ENCODE measurements at regions not wholly inside any gene's neighbourhood (a gene's known extent, or its start where the extent isn't known, plus 50 kb on each side); places are given as distances from the start of the nearest gene placed in this dataset.
"Not testable (repeated sequence)": the region's sequence is repeated elsewhere in the genome, so short reads cannot be mapped to it uniquely, and the experiment has no call there.

DNA sequence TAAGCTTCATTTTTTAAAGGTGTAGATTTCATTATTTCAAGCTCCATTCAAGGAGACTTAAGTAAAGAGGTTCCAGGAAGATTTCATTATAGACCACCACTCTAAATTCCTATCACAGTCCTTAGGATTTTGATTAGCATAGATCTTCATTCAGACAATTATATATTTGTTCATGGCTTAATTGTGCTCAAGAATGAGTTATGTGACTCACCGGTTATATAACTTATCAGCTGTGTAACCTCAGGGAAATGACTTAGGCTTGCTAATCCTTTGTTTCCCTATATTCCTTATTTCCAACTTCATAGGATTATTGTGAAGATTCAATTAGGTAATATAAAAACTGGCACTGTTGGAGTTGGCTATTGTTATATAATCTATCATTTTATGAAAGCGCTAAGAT, 632.8 kb upstream of the SPRY2 start:
- DNase-seq = no peak

DNA sequence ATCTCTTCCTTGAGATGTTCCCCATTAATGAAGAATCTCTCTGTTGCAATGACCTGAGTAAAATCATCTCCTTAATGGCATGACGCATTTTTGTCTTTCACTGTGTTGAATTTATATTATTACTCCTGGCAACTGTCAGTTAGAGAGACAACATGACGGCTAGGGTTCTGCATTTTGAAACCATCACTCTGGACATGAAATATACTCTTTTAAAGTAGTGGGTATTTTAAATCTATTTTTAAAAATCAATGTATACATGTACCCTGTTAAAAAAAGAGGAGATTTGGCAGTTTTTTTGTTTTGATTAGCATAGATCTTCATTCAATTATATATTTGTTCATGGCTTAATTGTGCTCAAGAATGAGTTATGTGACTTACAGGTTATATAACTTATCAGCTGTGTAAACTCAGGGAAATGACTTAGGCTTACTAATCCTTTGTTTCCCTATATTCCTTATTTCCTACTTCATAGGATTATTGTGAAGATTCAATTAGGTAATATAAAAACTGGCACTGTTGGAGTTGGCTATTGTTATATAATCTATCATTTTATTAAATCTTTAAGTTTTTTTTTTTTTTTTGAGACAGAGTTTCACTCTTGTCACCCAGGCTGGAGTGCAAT, 632.0 kb upstream of the SPRY2 start:
- DNase-seq = no peak

DNA sequence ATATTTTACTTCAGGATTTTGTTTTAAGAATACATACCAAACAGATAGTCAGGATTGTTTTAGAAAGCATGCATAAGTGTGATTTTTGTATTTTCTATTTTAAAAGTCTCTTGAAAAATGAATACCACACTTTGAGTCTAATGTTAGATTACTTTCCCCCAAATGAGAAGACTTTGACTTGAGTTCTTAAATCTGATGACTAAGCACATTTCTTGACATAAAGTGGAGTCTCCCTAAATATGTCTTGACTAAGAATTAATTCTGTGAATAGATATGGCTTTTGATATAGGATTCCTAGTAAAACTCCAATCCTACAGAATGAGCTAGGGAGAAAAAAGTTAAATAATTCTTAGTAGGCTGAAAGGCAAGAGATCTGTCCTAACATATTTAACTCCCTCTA, 624.2 kb upstream of the SPRY2 start:
- no peak for DNase-seq

DNA sequence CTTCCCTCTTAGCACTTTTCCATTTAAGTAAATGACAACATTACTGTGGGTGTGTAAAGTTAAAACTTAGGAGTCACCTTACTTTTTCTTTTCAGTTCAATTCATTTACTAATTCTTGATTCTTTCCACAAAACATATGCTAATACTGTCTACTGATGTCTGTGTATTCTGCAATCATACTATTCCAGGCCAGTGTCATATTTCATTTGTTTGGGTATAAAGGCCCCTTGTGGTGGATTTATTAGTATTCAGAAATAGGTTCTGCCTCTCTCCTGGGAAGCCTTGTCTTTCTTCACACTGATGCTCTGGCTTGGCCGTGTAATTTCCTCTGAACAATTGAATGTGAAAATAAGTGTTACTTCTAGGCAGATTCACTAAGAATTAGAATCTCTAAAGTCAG, 621.9 kb upstream of the SPRY2 start:
- no peak for DNase-seq

DNA sequence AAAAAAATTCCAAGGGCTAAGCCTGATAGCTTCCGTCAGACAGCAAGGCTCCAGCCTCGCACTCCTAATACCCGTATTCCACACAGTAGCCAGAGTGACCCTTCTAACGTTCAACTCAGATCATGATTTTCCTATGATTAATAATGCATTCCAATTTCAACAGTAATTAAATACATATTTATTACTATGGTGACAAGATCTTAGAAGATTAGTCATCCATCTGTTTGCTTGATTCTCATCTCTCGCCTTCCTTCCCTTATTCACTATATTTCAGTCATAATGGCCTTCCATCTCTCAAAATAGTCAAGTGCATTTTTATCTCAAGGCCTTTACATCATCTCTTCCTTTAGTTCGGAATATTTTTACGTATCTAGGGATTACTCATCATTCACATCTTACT, 621.2 kb upstream of the SPRY2 start:
- no peak for DNase-seq

DNA sequence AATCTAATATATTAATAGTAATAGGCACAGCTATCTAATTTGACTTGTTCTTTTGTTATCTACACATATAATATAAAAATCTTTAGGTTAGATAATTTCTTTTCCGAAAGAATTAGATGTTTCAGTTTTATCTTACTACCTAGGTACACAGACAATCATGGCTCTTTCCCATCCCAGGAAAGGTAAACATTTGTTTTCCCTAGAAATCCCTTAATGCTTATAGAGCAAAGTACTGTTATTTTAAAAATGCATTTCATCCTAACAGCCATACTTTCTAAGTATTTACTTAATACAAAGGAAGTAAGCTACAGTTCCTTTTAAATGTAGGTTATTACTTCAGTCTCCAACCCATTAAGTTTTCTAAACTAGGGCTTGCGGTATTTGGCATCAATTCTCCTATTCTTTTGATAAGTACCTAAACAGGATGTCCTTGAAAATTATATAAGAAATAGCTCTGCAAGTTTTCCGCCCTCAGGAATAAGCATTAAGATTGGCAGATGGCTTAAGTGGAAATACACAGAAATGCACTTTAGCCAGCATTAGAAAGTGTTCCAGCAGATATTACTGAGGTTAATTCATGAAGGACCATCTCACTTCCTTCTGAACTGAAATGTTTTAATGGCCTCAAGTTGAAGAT, 616.2 kb upstream of the SPRY2 start:
- no peak for DNase-seq

DNA sequence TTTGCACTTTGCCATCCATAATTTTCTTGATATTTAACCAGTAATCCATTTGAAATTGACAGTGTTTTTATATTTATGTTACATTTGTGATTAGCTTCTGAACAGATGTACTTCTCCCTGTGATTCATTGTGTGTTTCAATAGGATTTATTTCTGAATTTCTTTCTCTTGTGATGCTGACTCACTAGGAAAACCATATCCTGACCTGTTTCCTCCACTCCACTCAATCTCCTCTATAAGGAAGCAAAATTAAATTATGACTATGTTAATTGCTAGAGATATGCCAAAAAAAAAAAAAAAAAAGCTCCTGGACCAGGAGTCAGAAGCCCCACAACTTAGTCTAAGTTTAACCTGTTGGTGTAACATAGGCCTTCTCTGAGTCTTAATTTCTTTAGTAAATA, 614.6 kb upstream of the SPRY2 start:
- DNase-seq = no peak

DNA sequence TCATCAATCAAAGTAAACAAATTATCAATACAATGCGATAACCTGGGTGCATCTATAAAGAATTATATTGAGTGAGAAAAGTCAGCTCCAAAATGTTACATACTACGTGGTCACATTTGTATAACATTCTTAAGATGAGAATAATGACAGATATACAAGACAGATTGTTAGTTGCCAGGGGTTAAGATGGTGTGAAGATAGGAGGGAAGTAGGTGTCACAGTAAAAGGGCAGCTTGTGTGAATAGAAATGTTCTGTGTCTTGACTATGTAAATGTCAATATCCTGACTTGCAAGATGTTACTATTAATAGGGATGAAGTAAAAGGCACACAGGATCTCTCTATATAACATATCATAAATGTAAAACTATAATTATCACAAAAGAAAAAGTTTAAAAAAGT, 611.2 kb upstream of the SPRY2 start:
- no peak for DNase-seq

DNA sequence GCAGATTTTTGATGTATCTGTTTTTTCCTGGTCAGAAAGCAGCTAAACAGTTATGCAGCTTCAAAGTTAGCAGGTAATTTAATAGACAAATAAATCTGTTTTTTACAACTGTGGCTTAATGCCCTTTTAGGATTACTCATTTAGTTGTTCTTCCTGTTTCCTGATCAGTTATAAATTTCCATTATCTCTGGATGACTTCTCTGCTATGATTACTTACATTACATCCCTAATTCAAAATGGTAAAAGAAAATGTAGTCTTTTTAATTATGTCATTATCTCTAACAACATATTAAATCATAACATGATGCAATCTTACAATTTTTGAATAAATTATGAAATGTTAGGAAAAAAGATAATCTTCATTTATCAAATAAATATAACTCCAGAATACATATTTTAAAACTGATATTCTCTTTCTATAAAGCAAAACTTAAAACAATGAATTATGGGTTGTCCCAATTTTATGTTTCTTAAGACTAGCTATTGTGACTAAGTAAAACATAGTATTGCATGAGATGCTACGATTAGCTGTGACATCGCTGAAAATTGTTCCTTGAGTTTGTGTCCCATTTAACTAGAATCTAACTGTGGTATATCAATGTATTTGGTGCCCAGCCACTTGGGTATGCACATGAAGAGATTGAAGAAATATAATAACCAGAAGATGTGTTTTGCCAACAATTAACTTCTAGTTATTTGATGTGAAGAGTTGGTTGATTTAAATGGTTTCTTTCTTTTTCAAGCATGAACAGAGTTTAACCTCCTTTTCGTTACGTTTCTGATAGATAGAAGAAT, 605.3 kb upstream of the SPRY2 start:
- no peak for DNase-seq

DNA sequence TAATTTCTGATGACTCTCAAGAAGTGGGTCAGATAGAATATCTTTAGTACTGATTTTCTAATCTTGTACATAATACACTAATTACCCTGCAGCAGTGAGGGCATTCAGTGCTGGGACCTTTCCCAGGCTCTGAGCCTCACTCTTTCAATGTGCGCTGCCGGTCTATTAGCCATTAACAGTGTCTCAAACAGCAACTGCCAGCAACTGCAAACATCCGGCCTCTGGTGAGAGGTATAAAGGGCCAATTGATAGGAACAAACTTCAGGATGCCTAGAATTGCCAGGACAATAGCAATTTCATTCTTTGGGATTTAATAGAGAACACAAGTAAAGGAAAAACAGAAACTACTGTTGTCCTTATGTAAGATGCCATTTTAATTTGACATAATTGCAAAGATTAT, 604.4 kb upstream of the SPRY2 start:
- DNase-seq = no peak

DNA sequence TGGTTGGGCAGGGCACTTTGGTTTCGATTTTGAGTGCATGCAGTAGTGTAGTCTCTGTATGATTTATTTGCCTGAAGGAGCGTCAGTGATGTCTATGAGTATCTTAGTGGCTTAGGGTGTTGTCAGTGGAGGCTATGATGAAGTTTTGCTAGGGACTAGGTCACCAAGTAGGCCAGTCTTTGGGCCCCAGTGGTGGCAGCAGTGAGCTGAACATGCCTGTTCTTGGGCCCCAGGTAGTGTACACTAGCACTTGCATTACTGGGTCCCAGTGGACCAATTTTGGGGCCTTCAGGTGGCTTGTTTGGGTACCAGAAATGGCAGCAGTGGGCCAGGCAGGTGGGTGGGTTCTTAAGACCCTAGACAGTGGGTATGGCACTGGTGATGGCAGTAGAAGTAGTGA, 598.7 kb upstream of the SPRY2 start:
- no peak for DNase-seq

DNA sequence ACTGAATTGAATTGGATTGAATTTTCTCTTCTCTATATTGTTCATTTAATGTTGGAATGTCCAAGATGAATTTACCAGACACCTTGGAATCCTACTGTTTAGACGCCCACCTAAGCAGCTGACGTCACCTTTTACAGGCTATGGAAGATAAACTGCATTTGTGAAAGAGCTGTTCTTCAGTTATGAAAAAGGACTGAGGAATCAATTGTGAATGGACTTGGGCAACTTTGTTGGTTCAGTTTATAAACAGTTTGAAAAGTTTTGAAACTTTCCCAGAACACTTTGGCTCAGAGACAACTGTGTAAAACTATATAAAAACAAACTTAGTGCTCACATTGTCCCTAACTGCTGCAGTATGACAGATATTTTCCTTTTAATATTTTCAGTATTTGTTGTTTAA, 590.8 kb upstream of the SPRY2 start:
- no peak for DNase-seq

DNA sequence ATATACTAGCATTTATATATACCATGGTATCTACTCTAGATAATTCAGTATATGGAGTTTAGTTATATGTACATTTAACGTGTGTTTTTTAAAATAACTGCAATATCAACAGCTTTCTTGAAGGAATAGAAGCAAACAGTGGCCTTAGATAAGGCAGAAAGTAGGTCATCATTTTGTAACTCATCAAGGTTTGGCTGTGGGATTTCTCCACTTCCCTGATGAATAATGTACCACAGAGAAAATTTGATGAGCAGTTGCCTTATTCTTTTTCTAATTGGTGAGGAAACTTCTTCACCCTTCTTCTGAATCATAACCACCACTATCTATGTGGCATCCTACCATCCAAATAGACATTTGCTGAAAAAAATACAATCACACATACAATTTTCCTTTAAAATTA, 590.2 kb upstream of the SPRY2 start:
- no peak for DNase-seq

DNA sequence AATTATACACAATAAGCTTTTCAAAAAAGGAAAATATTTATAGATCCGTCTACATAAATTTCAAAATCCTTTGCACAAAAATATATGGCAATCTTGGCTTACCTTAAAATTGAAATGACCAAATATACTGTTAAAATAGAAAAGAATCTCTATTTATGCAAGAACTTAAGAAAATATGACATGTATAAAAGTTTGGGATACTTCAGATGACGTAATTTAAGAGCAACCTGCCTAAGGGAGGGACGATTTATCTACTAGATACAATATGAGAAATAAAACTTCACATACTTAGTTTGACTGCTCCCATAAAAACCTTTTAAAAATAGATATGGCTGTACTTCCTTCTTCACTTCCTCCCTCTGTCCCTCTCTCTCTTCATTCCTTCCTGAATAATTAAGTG, 587.3 kb upstream of the SPRY2 start:
- no peak for DNase-seq

DNA sequence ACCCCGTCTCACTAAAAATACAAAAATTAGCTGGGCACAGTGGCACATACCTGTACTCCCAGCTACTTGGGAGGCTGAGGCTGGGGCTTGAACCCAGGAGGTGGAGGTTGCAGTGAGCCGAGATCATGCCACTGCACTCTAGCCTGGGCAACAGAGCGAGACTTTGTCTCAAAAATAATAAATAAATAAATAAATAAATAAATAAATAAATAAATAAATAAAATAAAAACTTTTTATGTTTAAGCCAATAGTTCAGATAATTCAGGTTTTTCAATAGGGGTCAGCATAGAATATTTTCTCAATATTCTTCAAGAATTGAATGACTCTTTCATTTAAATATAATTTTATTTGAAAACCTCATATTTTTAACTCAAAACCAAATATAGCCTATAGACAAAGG, 585.1 kb upstream of the SPRY2 start:
- not testable (repeated sequence) for DNase-seq

DNA sequence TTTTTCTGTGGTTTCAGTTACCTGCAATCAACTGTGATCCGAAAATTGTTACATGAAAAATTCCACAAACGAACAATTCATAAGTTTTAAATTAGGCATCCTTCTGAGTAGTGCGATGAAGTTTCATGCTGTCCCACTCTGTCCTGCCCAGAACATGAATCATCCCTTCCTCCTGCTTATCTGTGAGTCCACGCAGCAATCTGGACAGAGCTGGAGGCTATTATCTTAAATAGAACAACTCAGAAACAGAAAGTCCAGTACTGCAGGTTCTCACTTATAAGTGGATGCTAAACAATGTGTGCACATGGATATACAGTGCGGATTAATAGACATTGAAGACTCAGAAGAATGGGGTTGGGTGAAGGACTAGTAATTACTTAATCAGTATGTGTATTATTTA, 583.7 kb upstream of the SPRY2 start:
- DNase-seq = no peak

DNA sequence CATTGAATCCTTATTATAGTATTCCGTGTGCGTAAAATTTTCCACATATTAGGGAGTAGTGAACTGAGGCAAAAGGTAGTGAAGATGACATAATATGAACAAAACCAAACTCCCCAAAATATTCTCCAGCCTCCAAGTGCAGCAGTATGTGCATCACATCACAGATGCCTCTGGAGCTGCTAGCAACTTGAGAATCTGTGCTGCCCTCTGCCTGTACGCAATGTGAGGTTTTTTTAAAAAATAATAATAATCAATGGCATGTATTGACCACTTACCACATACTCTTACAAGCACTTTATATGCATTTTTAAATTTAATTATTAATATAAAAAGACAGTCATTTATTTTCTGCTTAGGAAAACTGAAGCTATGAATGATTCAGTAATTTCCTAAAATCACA, 583.0 kb upstream of the SPRY2 start:
- no peak for DNase-seq

DNA sequence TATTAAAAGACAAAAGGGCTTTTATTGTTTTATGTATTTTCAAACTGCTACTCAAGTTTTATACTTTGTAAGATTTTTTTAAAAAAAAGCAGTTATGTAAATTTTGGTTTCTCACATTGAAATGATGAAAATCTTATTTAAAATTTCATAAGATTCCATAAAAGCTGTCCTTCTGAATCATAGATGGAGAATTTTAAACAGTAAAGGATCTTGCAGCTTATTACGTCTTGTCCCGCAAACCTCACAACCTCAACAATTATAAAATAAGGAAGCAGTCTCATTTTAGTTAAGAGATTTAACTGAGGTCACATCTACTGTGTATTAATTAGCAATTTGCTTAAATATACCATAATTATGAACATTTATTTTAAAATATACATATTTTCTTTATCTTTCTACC, 581.0 kb upstream of the SPRY2 start:
- DNase-seq = no peak

DNA sequence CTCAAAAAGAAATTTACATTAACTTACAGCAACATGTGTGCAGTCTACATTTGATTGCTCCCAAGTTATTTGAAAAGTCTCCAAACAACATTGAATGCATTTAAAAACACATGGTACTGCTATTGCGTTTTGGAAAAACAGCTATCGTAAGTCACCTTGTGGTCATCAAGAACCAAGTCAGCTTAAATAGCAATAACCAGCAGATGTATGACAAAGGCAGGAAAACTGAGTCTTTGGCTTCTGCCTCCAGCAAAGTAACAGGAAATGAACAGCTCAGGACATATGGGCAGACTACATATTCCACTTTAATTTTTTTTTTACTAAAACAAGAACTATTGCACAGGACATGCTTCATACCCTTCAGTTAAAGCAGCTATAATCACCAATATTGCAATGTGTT, 580.6 kb upstream of the SPRY2 start:
- no peak for DNase-seq

DNA sequence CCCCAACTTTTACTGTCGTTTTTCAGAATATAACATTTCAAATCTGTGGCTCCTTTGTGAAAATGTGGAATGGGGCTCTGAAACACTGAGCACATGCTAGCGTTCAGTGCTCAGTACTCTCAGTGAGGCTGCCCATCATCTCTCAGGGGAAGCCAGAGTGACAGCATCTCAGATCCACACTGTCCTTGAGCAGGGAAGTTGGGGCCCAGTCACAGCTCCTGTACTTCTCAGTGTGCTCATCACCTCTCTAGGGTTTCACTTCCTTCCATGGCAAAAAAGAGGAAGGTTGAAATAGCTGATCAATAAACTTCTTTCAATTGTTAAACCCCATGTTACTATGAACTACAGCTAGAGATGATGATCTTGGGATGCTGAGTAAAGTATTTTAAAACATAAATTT, 565.9 kb upstream of the SPRY2 start:
- DNase-seq = no peak

DNA sequence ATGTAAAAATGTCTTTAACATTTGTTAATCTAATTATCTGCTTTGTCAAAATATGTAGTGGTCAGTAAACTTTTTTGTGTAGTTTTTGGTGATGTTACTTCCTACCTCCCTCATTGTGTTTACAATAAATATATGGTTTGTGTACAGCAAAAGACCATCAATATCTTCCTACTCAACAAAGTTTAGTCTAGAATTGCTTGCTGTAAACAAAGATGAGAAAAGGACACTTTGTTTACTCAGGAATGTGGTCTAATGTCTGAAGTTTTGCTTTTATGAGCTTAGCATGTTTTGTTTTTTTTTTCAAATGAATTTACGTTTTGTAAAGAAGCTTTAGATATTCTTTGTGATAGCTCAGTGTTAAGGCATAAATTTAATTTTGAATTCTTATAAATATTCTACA, 563.5 kb upstream of the SPRY2 start:
- no peak for DNase-seq

DNA sequence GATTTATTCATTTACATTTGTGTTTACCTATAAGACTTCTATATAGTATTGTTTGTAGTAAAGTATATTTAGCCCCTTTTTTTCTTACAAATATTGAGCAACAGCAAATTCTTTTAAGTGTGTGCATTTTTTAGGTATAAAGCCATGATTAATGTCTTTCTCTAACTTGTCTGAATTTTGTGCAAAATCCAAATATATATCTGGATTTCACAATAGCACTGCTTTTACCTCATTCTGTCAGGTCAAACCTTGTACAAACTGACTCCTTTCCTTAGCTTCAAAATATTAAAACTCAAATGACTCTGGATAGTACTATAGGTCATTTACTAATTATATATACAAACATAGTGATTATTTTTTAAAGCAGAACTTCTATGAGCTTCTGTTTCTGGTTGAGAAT, 563.0 kb upstream of the SPRY2 start:
- DNase-seq = no peak

DNA sequence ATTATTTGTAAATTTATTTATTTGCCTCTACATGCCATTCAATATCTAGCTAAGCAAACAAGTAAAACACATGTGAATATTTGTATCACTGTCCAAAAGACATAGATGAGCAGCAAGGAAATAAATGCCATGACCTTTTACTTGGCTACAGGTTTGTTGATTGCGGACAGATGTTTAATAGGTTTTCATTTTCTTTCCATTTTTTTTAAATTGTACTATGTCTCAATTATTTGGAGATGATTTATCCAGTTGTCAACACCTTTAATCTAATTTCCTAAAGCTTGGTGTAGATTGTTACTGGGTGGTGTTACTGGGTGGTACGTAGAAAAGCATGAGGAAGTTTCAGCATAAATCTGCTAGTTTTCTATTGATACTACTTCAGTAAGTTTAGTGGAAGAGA, 560.6 kb upstream of the SPRY2 start:
- no peak for DNase-seq

DNA sequence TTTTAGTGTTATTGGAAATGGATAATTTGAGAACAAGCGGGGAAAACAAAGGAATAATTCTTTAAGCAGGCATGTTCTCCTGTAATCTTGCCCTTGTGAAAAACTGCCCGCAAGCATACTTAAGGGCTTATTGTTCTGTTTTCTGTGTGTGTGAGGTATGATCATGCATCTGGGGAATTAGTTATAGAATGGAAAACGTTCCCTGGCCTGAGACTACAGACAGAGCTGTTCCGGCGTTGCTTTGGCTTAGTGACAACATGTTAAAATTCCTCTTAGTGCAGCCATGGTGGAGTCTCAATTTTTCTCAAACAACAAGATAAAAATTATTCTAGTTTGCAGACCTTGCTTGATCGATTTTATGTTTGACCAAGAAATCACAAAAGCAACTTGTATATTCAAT, 560.2 kb upstream of the SPRY2 start:
- no peak for DNase-seq

DNA sequence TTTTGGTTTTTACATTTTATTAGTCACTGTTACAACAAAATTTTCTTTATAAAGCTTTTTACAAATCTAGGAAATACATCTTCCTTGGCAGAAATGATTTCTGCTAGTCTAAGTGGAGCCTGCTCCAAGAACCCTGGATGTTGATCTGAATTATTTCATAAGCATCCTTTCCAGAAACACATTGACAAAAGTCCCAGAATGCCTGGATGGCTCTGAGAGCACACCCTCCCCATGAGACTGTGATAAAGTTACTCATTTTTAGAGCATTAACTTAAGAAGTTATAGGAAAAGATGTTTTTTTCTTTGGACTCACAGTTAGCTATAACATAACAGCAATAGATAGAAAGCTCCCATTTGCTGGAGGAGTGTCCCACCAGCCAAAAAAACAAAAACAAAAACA, 559.6 kb upstream of the SPRY2 start:
- no peak for DNase-seq
